ENCODE measurements at regions not wholly inside any gene's neighbourhood (a gene's known extent, or its start where the extent isn't known, plus 50 kb on each side); places are given as distances from the start of the nearest gene placed in this dataset.

GRCh38 chr1:88186911-88187310, 497.2 kb upstream of the PKN2 start:
- H3K4me3 ChIP-seq (ENCODE audit: low read depth in 1 of 3, low read length in 3 of 3) = no peak overlapping the region
- FAIRE-seq (no peak), DNase-seq (no peak)

DNA sequence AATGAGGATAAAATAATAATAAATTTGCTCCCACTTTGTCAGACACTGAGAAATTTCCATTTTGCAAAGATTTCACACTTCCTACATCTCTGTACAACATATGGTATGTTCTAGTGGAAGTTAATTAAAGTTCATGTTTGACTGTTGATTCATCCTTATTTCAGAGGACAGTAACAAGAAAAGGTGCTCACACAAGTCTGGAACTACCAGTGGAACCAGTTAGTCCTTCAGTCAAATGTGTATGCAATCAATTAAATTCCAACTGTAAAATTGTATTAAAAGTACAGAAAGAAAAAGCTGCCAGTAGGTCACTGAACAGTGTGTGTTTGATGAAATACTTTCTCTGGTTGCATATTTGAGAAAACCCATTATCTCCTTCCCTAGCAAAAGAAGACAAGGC, 496.0 kb upstream of the PKN2 start:
- DNase-seq (no peak), FAIRE-seq (no peak)
- Histone ChIP-seq H3K4me1 (ENCODE audit: control insufficient read depth in 3 of 3, insufficient read depth in 2 of 3, low read depth in 1 of 3, low read length in 2 of 3) (no peaks in the 10 kb centered on the region), H3K36me3 (ENCODE audit: control insufficient read depth in 3 of 3, insufficient read depth in 2 of 3, low read depth in 1 of 3, low read length in 3 of 3) (no peaks in the 10 kb centered on the region), H3K27ac (ENCODE audit: low read depth in 1 of 3, low read length in 2 of 3) (no peak overlapping the region), H3K27me3 (ENCODE audit: control insufficient read depth in 3 of 3, insufficient read depth in 3 of 3, low read length in 3 of 3) (no peaks in the 10 kb centered on the region), H3K4me3 (ENCODE audit: low read depth in 1 of 3, low read length in 3 of 3) (no peak overlapping the region), H3K9me3 (ENCODE audit: control insufficient read depth in 2 of 2, insufficient read depth in 1 of 2, low read depth in 1 of 2, low read length in 1 of 2) (no peaks in the 10 kb centered on the region)

More at GRCh38 chr1:88186911-88187310, 497.2 kb upstream of the PKN2 start:
- H3K9me3 ChIP-seq (ENCODE audit: control insufficient read depth in 2 of 2, insufficient read depth in 1 of 2, low read depth in 1 of 2, low read length in 1 of 2) = no peaks in the 10 kb centered on the region
- H3K36me3 ChIP-seq (ENCODE audit: control insufficient read depth in 3 of 3, insufficient read depth in 2 of 3, low read depth in 1 of 3, low read length in 3 of 3) = no peaks in the 10 kb centered on the region
- H3K4me1 ChIP-seq (ENCODE audit: control insufficient read depth in 3 of 3, insufficient read depth in 2 of 3, low read depth in 1 of 3, low read length in 2 of 3) = no peaks in the 10 kb centered on the region
- H3K27ac ChIP-seq (ENCODE audit: low read depth in 1 of 3, low read length in 2 of 3) = no peak overlapping the region
- no peaks in the 10 kb centered on the region for H3K27me3 ChIP-seq (ENCODE audit: control insufficient read depth in 3 of 3, insufficient read depth in 3 of 3, low read length in 3 of 3)

- no peaks in the 10 kb centered on the region for H3K36me3 ChIP-seq (ENCODE audit: control insufficient read depth in 3 of 3, insufficient read depth in 2 of 3, low read depth in 1 of 3, low read length in 3 of 3)
- DNase-seq (no peak), FAIRE-seq (no peak)
- H3K9me3 ChIP-seq (ENCODE audit: control insufficient read depth in 2 of 2, insufficient read depth in 1 of 2, low read depth in 1 of 2, low read length in 1 of 2) = no peaks in the 10 kb centered on the region
- no peaks in the 10 kb centered on the region for H3K4me1 ChIP-seq (ENCODE audit: control insufficient read depth in 3 of 3, insufficient read depth in 2 of 3, low read depth in 1 of 3, low read length in 2 of 3)
- no peak overlapping the region for H3K27ac ChIP-seq (ENCODE audit: low read depth in 1 of 3, low read length in 2 of 3)
- H3K4me3 ChIP-seq (ENCODE audit: low read depth in 1 of 3, low read length in 3 of 3) = no peak overlapping the region
- 85 to 90% (median 88%) methylated on average over 2 of the region's 2 CpGs for WGBS, 3 donors
- no peaks in the 10 kb centered on the region for H3K27me3 ChIP-seq (ENCODE audit: control insufficient read depth in 3 of 3, insufficient read depth in 3 of 3, low read length in 3 of 3)
These were observed 494.5 kb upstream of the PKN2 start for GRCh38 chr1:88189525-88189924.

DNA sequence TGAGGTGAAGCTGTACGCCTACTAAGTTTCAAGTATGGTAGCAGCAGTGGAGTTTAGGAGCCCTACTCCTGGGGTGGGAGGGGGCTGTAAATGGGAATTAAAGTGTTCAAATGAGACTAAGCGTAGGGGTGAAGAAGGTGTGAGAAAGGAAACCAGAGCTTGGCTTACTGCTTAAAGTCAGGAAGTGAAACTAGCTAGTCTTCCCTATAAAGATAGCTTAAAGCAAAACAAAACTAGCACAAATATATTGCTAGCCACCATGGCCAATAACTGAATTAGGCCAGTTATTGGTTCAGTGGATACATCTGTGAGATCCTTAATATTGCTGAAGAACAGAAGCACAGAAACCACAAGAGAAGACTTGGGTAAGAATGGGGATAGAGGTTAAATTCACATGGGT, 492.2 kb upstream of the PKN2 start:
- no peak overlapping the region for H3K27ac ChIP-seq (ENCODE audit: low read depth in 1 of 3, low read length in 2 of 3)
- no peak overlapping the region for H3K4me3 ChIP-seq (ENCODE audit: low read depth in 1 of 3, low read length in 3 of 3)
- H3K4me1 ChIP-seq (ENCODE audit: control insufficient read depth in 3 of 3, insufficient read depth in 2 of 3, low read depth in 1 of 3, low read length in 2 of 3) = no peaks in the 10 kb centered on the region
- H3K9me3 ChIP-seq (ENCODE audit: control insufficient read depth in 2 of 2, insufficient read depth in 1 of 2, low read depth in 1 of 2, low read length in 1 of 2) = no peaks in the 10 kb centered on the region
- no peak for DNase-seq
- no peaks in the 10 kb centered on the region for H3K27me3 ChIP-seq (ENCODE audit: control insufficient read depth in 3 of 3, insufficient read depth in 3 of 3, low read length in 3 of 3)
- WGBS, 3 donors = 75 to 90% (median 76%) methylated on average over 2 of the region's 2 CpGs
- H3K36me3 ChIP-seq (ENCODE audit: control insufficient read depth in 3 of 3, insufficient read depth in 2 of 3, low read depth in 1 of 3, low read length in 3 of 3) = no peaks in the 10 kb centered on the region
- FAIRE-seq = no peak

- 15 to 70% (median 53%) methylated on average over 1 of the region's 1 CpG for WGBS, 3 donors
- no peak for DNase-seq
- no peak overlapping the region for H3K4me3 ChIP-seq (ENCODE audit: low read depth in 1 of 3, low read length in 3 of 3)
These were observed 489.5 kb upstream of the PKN2 start for GRCh38 chr1:88194542-88194941.

GRCh38 chr1:88200545-88200944, 483.5 kb upstream of the PKN2 start:
- no peak for DNase-seq
- Histone ChIP-seq H3K27me3 (ENCODE audit: control insufficient read depth in 3 of 3, insufficient read depth in 3 of 3, low read length in 3 of 3) (no peaks in the 10 kb centered on the region), H3K9me3 (ENCODE audit: control insufficient read depth in 2 of 2, insufficient read depth in 1 of 2, low read depth in 1 of 2, low read length in 1 of 2) (no peaks in the 10 kb centered on the region), H3K36me3 (ENCODE audit: control insufficient read depth in 3 of 3, insufficient read depth in 2 of 3, low read depth in 1 of 3, low read length in 3 of 3) (no peaks in the 10 kb centered on the region), H3K27ac (ENCODE audit: low read depth in 1 of 3, low read length in 2 of 3) (no peak overlapping the region), H3K4me1 (ENCODE audit: control insufficient read depth in 3 of 3, insufficient read depth in 2 of 3, low read depth in 1 of 3, low read length in 2 of 3) (peaks cover 0 to 5% (median 0%) of the 10 kb centered on the region in 3 donors), H3K4me3 (ENCODE audit: low read depth in 1 of 3, low read length in 3 of 3) (no peak overlapping the region)
- no peak for FAIRE-seq
- WGBS, 3 donors = 82 to 94% (median 88%) methylated on average over 3 of the region's 3 CpGs

More at GRCh38 chr1:88194542-88194941, 489.5 kb upstream of the PKN2 start:
- Histone ChIP-seq H3K9me3 (ENCODE audit: control insufficient read depth in 2 of 2, insufficient read depth in 1 of 2, low read depth in 1 of 2, low read length in 1 of 2) (no peaks in the 10 kb centered on the region), H3K36me3 (ENCODE audit: control insufficient read depth in 3 of 3, insufficient read depth in 2 of 3, low read depth in 1 of 3, low read length in 3 of 3) (no peaks in the 10 kb centered on the region), H3K27me3 (ENCODE audit: control insufficient read depth in 3 of 3, insufficient read depth in 3 of 3, low read length in 3 of 3) (no peaks in the 10 kb centered on the region), H3K4me1 (ENCODE audit: control insufficient read depth in 3 of 3, insufficient read depth in 2 of 3, low read depth in 1 of 3, low read length in 2 of 3) (no peaks in the 10 kb centered on the region), H3K27ac (ENCODE audit: low read depth in 1 of 3, low read length in 2 of 3) (no peak overlapping the region)
- FAIRE-seq = no peak

DNA sequence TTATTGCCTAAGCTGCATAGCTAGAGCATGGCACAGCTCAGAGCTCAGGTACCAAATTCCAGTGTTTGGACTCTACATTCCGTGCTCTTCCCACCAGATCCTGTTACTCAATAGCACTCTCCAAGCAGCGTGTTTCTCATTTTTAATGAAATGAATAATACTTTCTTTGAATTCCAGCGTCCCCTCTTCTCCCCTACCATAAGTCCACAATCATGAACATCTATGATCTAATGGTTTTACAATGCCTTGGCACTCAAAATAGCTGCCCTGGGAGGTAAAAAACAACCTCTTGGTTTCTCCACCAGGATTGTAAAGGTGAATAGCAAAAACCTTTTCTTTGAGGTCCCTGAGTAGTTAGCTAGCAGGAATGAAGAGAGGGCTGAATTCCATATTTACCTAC, 480.0 kb upstream of the PKN2 start:
- Histone ChIP-seq H3K36me3 (ENCODE audit: control insufficient read depth in 3 of 3, insufficient read depth in 2 of 3, low read depth in 1 of 3, low read length in 3 of 3) (no peaks in the 10 kb centered on the region), H3K27ac (ENCODE audit: low read depth in 1 of 3, low read length in 2 of 3) (no peak overlapping the region), H3K4me1 (ENCODE audit: control insufficient read depth in 3 of 3, insufficient read depth in 2 of 3, low read depth in 1 of 3, low read length in 2 of 3) (peaks cover 0 to 5% (median 0%) of the 10 kb centered on the region in 3 donors), H3K4me3 (ENCODE audit: low read depth in 1 of 3, low read length in 3 of 3) (no peak overlapping the region), H3K27me3 (ENCODE audit: control insufficient read depth in 3 of 3, insufficient read depth in 3 of 3, low read length in 3 of 3) (no peaks in the 10 kb centered on the region), H3K9me3 (ENCODE audit: control insufficient read depth in 2 of 2, insufficient read depth in 1 of 2, low read depth in 1 of 2, low read length in 1 of 2) (no peaks in the 10 kb centered on the region)
- DNase-seq (no peak), FAIRE-seq (no peak)
- WGBS, 3 donors = 57 to 63% (median 62%) methylated on average over 3 of the region's 3 CpGs

- H3K27ac ChIP-seq (ENCODE audit: low read depth in 1 of 3, low read length in 2 of 3) = no peak overlapping the region
- no peaks in the 10 kb centered on the region for H3K9me3 ChIP-seq (ENCODE audit: control insufficient read depth in 2 of 2, insufficient read depth in 1 of 2, low read depth in 1 of 2, low read length in 1 of 2)
- DNase-seq (no peak), FAIRE-seq (peak; percentile 10)
- H3K36me3 ChIP-seq (ENCODE audit: control insufficient read depth in 3 of 3, insufficient read depth in 2 of 3, low read depth in 1 of 3, low read length in 3 of 3) = no peaks in the 10 kb centered on the region
- peaks cover 0 to 5% (median 0%) of the 10 kb centered on the region in 3 donors for H3K4me1 ChIP-seq (ENCODE audit: control insufficient read depth in 3 of 3, insufficient read depth in 2 of 3, low read depth in 1 of 3, low read length in 2 of 3)
- WGBS, 3 donors = 75 to 94% (median 92%) methylated on average over 1 of the region's 1 CpG
- no peak overlapping the region for H3K4me3 ChIP-seq (ENCODE audit: low read depth in 1 of 3, low read length in 3 of 3)
- H3K27me3 ChIP-seq (ENCODE audit: control insufficient read depth in 3 of 3, insufficient read depth in 3 of 3, low read length in 3 of 3) = no peaks in the 10 kb centered on the region
These were observed 479.4 kb upstream of the PKN2 start for GRCh38 chr1:88204612-88205167.

GRCh38 chr1:88208389-88208788, 475.7 kb upstream of the PKN2 start:
- H3K4me1 ChIP-seq (ENCODE audit: control insufficient read depth in 3 of 3, insufficient read depth in 2 of 3, low read depth in 1 of 3, low read length in 2 of 3) = no peaks in the 10 kb centered on the region
- no peaks in the 10 kb centered on the region for H3K9me3 ChIP-seq (ENCODE audit: control insufficient read depth in 2 of 2, insufficient read depth in 1 of 2, low read depth in 1 of 2, low read length in 1 of 2)
- DNase-seq = no peak
- no peaks in the 10 kb centered on the region for H3K36me3 ChIP-seq (ENCODE audit: control insufficient read depth in 3 of 3, insufficient read depth in 2 of 3, low read depth in 1 of 3, low read length in 3 of 3)
- H3K4me3 ChIP-seq (ENCODE audit: low read depth in 1 of 3, low read length in 3 of 3) = no peak overlapping the region
- WGBS, 3 donors = 38 to 67% (median 46%) methylated on average over 1 of the region's 1 CpG
- no peaks in the 10 kb centered on the region for H3K27me3 ChIP-seq (ENCODE audit: control insufficient read depth in 3 of 3, insufficient read depth in 3 of 3, low read length in 3 of 3)
- no peak overlapping the region for H3K27ac ChIP-seq (ENCODE audit: low read depth in 1 of 3, low read length in 2 of 3)
- FAIRE-seq = no peak

Measured in small intestine (tissue), 7 donors.